Prostate gland (tissue), 1 donor: ENCODE measurements at regions not wholly inside any gene's neighbourhood (a gene's known extent, or its start where the extent isn't known, plus 50 kb on each side); places are given as distances from the start of the nearest gene placed in this dataset.

ENCODE experiments used
- POLR2A ChIP-seq: fragments of 450-650 bp; IDR thresholded peaks from one replicate; pipeline ENCODE4 v1.6.1; 2016; ENCODE audit warnings: antibody characterized with exemption, mild to moderate bottlenecking
- POLR2AphosphoS5 ChIP-seq: sonication (generic); formaldehyde crosslinking; IDR thresholded peaks from one replicate; pipeline ENCODE4 v1.6.1; 2017; ENCODE audit warnings: antibody characterized with exemption

GRCh38 chr17:33442320-33442719, 149.2 kb upstream of the ASIC2 start:
- TF ChIP-seq POLR2A (no peak), POLR2AphosphoS5 (no peak)
